ENCODE measurements at regions not wholly inside any gene's neighbourhood (a gene's known extent, or its start where the extent isn't known, plus 50 kb on each side); places are given as distances from the start of the nearest gene placed in this dataset.

DNA sequence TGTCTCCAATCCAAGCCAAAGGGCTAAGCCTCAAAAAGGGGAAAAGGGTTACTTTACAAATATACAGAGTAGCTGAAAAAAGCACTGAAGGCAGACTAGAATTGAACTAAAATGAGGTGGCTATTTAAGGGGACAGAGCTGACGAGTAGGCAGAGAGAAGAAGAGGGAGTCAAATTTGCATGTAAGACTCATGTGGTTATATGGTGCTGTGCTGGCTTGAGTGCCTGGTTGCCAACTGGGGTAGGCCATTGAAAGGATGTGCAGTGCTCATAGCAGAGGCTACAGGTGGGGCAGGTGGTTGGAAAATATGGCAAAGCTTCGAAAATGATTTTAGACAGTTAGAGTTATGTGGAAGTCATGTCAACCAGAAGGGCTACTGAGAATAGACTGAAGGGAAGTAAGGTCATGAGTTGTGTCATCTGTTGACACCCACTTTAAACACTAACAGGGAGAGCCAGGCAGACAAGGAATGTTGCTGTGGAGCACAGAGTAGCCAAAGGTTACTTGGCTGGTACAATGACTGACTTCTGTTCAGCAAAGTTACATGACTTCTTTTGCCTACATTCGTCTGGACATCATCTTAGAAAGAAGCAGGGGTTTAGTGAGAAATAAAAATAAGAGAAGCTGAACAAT lies 1210.4 kb downstream of the ADGRL3 start:
- no peak for DNase-seq

- no peak for DNase-seq
These were observed 1208.3 kb downstream of the ADGRL3 start for GRCh38 chr4:62408454-62408853.

GRCh38 chr4:62407534-62407933 lies 1207.4 kb downstream of the ADGRL3 start:
- no peak for DNase-seq

DNA sequence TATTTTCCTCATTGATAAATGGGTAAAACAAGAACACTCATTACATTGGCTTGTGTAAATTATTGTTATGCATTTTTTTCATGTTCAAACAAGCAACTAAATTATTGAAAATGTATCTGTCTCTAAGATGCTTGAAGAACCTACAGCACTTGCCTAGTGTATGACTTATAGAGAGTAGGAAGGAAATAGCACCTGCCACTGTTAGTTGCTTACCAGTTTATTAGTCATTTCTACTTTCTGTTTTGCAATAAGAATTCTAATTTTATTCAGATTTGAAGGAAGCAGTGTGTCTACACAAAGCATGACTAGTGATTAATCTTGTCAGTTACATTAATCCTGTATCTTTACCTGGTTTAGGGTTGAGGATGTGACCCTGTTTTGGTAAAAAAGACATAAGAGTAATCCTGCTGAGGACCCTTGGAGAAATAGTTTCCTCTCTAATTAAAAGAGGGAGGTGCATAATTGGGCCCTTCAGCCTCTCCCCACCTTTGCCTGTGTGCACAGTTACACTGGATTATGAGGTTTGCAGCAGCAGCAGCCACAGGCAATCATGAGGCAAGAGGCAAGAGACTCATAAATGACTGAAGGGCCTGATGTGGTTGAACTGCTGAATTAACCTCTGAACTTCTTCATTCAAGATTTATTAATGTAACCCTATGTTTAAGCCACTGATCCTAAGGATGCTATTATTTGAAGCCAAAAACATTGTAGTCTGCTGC lies 1202.1 kb downstream of the ADGRL3 start:
- no peak for DNase-seq

DNA sequence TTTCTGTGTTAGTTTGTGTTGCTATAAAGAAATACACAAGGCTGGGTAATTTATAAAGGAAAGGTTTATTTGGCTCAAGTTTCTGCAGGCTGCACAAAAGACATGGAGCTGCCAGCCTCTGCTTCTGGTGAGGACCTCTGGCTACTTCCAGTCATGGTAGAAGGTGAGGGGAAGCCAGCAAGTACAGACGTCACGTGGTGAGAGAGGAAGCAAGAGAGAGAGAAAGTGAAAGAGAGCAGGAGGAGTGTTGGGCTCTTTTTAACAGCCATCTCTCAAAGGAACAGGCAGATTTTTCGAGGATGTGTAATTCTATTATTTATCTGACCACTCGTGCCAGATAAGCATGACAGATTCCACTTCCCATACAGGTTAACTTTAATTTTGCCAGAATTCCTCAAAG lies 1199.1 kb downstream of the ADGRL3 start:
- no peak for DNase-seq

- DNase-seq: no peak
These were observed 1198.2 kb downstream of the ADGRL3 start for GRCh38 chr4:62398318-62398717.

DNA sequence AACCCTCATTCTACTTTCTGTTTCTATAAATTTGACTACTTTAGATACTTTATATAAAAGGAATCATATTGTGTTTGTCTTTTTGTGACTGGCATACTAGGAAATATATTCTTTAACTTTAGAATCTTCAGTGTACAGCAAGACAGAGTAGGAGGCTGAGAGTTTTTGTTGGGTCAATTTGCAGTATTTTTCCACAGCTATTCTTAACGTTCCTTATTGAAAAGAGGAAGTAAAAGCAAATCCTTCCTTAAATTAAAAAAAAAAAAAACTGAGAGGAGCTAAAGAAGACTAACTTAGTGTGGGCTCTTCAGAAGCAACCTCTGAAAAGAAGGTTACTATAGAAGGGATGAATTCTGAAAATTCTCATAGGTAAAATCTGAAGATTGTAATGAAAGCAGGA lies 1194.6 kb downstream of the ADGRL3 start:
- no peak for DNase-seq

DNA sequence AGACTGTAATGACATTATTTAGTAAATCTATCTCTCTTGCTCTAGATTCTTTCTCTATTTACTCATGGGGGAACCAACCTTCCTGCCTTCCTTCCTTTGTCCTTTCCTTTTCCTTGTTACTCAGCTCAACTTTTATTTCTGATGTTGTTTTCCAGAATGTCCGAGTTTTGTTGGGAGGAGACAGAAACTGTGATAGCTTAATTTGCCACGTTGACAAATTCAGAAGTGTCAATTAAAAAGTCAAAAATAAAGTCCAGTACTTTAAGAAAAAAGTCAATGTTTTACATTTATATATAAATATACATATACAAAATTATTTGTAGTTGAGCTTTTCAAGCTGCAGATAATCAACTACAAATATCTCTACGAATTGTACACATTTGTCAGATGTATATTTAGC lies 1187.7 kb downstream of the ADGRL3 start:
- no peak for DNase-seq

- no peak for DNase-seq
These were observed 1177.6 kb downstream of the ADGRL3 start for GRCh38 chr4:62377700-62378099.

DNA sequence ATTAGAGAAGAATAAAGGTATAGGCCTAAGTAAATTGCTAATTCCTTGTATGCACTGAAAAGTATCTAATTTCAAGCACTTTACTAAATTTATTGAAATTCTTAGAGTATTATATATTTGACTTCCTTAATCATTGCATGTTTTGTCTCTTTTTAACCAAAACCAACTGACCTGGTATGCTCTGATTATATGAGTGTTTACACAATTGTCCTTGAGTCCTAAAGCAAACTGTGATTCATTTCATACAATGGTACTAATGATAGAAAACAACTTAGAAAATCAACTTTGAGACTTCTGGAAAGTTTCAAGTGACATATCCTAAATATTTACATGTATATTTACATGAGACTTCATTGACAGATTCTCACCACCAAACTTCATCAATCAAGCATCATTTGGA lies 1177.1 kb downstream of the ADGRL3 start:
- DNase-seq: no peak

GRCh38 chr4:62366939-62367338 lies 1166.8 kb downstream of the ADGRL3 start:
- DNase-seq: no peak

GRCh38 chr4:62360156-62360545 lies 1160.0 kb downstream of the ADGRL3 start:
- no peak for DNase-seq

GRCh38 chr4:62359441-62360155 lies 1159.5 kb downstream of the ADGRL3 start:
- no peak for DNase-seq

- DNase-seq: no peak
These were observed 1144.8 kb downstream of the ADGRL3 start for GRCh38 chr4:62344915-62345314.

GRCh38 chr4:62344474-62344873 lies 1144.3 kb downstream of the ADGRL3 start:
- no peak for DNase-seq

DNA sequence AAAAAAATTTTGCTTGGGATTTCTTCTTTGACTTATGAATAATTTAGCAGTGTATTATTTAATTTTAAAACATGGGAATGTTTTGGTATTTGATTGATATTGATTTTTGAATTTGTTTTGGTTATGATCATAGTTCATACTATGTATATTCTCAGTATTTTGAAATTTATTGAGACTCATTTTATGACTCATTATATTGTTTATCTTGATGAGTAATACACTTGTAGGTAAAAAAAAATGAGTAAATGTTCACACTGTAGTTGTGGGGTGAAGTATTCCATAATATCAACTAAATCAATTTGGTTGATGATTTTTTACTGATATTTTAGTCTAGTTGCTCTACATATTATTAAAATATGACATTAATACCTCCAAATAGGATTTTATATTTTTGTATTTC lies 1142.2 kb downstream of the ADGRL3 start:
- DNase-seq: no peak

GRCh38 chr4:62328526-62328925 lies 1128.4 kb downstream of the ADGRL3 start:
- no peak for DNase-seq

DNA sequence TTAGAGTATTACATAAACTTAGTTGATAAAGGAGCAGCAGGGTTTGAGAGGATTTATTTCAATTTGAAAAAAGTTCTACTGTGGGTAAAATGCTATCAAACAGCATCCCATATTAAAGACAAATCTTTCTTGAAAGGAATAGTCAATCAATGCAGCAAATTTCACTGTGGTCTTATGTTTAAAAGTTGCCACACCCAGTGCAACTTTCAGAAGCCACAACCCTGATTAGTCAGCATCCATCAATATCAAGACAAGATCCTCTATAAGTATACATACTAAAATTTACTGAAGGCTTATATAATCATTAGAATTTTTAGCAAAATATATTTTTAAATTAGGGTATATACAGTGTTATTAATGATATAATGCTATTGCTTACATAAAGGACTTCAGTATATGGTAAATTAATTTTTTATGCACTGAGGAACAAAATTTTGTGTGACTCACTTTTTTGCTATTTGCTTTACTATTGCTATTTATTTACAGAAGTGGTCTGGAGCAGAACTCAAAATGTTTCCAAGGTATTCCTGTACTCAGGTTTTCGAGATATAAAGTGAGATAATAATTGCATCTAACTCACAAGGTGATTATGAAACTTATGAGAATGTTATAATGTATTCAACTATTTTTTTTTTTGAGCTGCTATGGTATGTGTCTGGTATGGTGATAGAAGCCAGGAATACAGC lies 1127.6 kb downstream of the ADGRL3 start:
- no peak for DNase-seq

- no peak for DNase-seq
These were observed 1124.1 kb downstream of the ADGRL3 start for GRCh38 chr4:62324215-62324614.

GRCh38 chr4:62320612-62321011 lies 1120.5 kb downstream of the ADGRL3 start:
- no peak for DNase-seq

- DNase-seq: no peak
These were observed 1102.6 kb downstream of the ADGRL3 start for GRCh38 chr4:62302710-62303109.

GRCh38 chr4:62301500-62301899 lies 1101.4 kb downstream of the ADGRL3 start:
- no peak for DNase-seq

GRCh38 chr4:62293551-62293950 lies 1093.4 kb downstream of the ADGRL3 start:
- DNase-seq: no peak

DNA sequence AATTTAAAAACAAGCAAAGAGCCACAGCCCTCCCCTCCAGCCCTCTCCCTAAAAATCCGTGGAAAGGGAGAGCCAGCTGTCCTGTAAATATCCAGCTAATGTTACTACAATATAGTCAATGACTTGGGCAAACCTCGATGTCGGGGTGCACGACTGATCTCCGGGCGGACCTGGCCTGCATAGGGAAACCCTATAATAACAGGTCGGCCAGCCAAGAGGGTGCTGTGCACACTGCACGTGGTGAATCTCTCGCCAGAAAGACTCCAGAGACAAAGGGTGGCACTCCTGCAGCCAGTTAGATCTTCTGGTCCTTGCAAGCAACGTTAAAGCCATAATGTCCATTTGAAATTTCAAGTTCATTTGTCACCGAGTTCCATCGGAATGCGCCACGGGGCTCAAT lies 1092.8 kb downstream of the ADGRL3 start:
- DNase-seq: no peak
